ENCODE measurements at regions not wholly inside any gene's neighbourhood (a gene's known extent, or its start where the extent isn't known, plus 50 kb on each side); places are given as distances from the start of the nearest gene placed in this dataset.

DNA sequence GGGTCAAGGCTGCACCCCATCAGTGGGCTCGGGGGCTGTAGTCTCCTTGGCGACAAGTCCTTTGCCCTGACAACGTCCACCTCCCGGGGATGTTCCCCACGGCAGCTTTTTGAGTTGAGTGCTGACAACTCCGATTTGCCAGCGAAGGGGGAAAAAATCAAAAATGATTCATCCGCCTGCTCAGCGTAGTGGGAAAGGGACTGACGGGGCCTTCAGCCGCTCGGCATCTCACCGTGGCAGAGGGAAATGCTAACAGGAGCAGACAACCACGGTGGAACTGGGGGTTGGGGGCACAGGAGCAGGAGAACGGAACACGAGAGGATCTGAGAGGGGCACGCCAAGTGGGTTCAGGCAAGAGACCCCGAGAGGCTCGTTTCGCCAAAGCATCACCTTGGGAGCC lies 173.7 kb downstream of the TFAP2C start:
- in situ Hi-C loops (cut with HindIII; ENCODE audit: low pct_unique_long_range_greater_than_20kb, low sequenced_read_pairs) (no loop called here), intact Hi-C loops (cut with micrococcal nuclease; ENCODE audit: unreplicated experiment) (no loop called here)
- ChIA-PET POLR2A (no interaction called here), CTCF (no interaction called here)
- no TSS peak for BruUV-seq (replicated peaks)
- no peak for DNase-seq (ENCODE audit: low read depth, low spot score)
- H3K36me3 ChIP-seq (ENCODE audit: control insufficient read depth, insufficient read depth, low read length), result no peaks in the 10 kb centered on the region
- no peak overlapping the region for H3K27ac ChIP-seq (ENCODE audit: low read length)
- no peak for TF ChIP-seq POLR2AphosphoS5 (IDR thresholded peaks at IDR 0.05; ENCODE audit: low read depth, low read length)
- no peak for TF ChIP-seq CTCF (IDR thresholded peaks at IDR 0.05)
- no peak for TF ChIP-seq REST (IDR thresholded peaks at IDR 0.05; ENCODE audit: insufficient read depth in 1 of 2, low read depth in 2 of 2, low read length in 1 of 2)
- TF ChIP-seq SIN3A (IDR thresholded peaks at IDR 0.05; ENCODE audit: borderline replicate concordance, insufficient read depth, low read depth, low read length), result no peak
- no peak for TF ChIP-seq TCF7L2 (IDR thresholded peaks at IDR 0.05; ENCODE audit: low read depth, low read length)
- H3K27me3 ChIP-seq (ENCODE audit: control insufficient read depth, insufficient read depth, low read length), result no peaks in the 10 kb centered on the region
- ATAC-seq, result no peak
- H3K4me1 ChIP-seq (ENCODE audit: control insufficient read depth, insufficient read depth, low read length), result peaks cover 16% of the 10 kb centered on the region
- peaks cover 8% of the 10 kb centered on the region; the same call in 1 of the 2 replicates for H3K9me3 ChIP-seq (ENCODE audit: control insufficient read depth, insufficient read depth, low read depth, low read length)
- no peak overlapping the region for H3K4me3 ChIP-seq (ENCODE audit: low read depth in 2 of 2, low read length in 2 of 2)

- ATAC-seq (no peak), DNase-seq (ENCODE audit: low read depth, low spot score) (no peak)
- H3K4me1 ChIP-seq (ENCODE audit: control insufficient read depth, insufficient read depth, low read length), result peaks cover 16% of the 10 kb centered on the region
- no peak overlapping the region for H3K4me3 ChIP-seq (ENCODE audit: low read depth in 2 of 2, low read length in 2 of 2)
- in situ Hi-C loops (cut with HindIII; ENCODE audit: low pct_unique_long_range_greater_than_20kb, low sequenced_read_pairs) (no loop called here), intact Hi-C loops (cut with micrococcal nuclease; ENCODE audit: unreplicated experiment) (no loop called here)
- H3K27me3 ChIP-seq (ENCODE audit: control insufficient read depth, insufficient read depth, low read length), result no peaks in the 10 kb centered on the region
- ChIA-PET CTCF (no interaction called here), POLR2A (no interaction called here)
- no TSS peak for BruUV-seq (replicated peaks)
- H3K36me3 ChIP-seq (ENCODE audit: control insufficient read depth, insufficient read depth, low read length), result no peaks in the 10 kb centered on the region
- TF ChIP-seq POLR2AphosphoS5 (IDR thresholded peaks at IDR 0.05; ENCODE audit: low read depth, low read length), result no peak
- no peak for TF ChIP-seq REST (IDR thresholded peaks at IDR 0.05; ENCODE audit: insufficient read depth in 1 of 2, low read depth in 2 of 2, low read length in 1 of 2)
- no peak for TF ChIP-seq SIN3A (IDR thresholded peaks at IDR 0.05; ENCODE audit: borderline replicate concordance, insufficient read depth, low read depth, low read length)
- H3K9me3 ChIP-seq (ENCODE audit: control insufficient read depth, insufficient read depth, low read depth, low read length), result no peaks in the 10 kb centered on the region
- no peak overlapping the region for H3K27ac ChIP-seq (ENCODE audit: low read length)
Observed at GRCh38 chr20:56805313-56805712, 176.2 kb downstream of the TFAP2C start.
